Activated CD4-positive, alpha-beta T cell treated with anti-CD3 and anti-CD28 coated beads, Interleukin-2, Interleukin-4, amounts not matched to agents 100 ng/mL and 50 ng/mL, durations not matched to agents 16 hours and 8 hours (primary cell): ENCODE measurements at regions not wholly inside any gene's neighbourhood (a gene's known extent, or its start where the extent isn't known, plus 50 kb on each side); places are given as distances from the start of the nearest gene placed in this dataset.

Source experiments
- DNase-seq: peaks from one replicate; pipeline ENCODE4 v3.0.0-alpha.2; 2020; ENCODE audit warnings: low spot score

GRCh38 chr3:65112751-65113300 is 425.0 kb upstream of the ADAMTS9 start:
- no peak for DNase-seq

GRCh38 chr3:65110661-65111060 is 422.9 kb upstream of the ADAMTS9 start:
- no peak for DNase-seq

GRCh38 chr3:65109966-65110500 is 422.2 kb upstream of the ADAMTS9 start:
- DNase-seq, result no peak

GRCh38 chr3:65107174-65107573 is 419.4 kb upstream of the ADAMTS9 start:
- no peak for DNase-seq

GRCh38 chr3:65101450-65101849 is 413.6 kb upstream of the ADAMTS9 start:
- DNase-seq, result no peak

- DNase-seq, result no peak
Measured at GRCh38 chr3:65098400-65098799, 410.6 kb upstream of the ADAMTS9 start.

- DNase-seq, result no peak
Measured at GRCh38 chr3:65096110-65096745, 408.4 kb upstream of the ADAMTS9 start.

- DNase-seq, result no peak
Measured at GRCh38 chr3:65094723-65095122, 406.9 kb upstream of the ADAMTS9 start.

- DNase-seq, result no peak
Measured at GRCh38 chr3:65093641-65094040, 405.8 kb upstream of the ADAMTS9 start.

- no peak for DNase-seq
Measured at GRCh38 chr3:65091565-65091964, 403.8 kb upstream of the ADAMTS9 start.

- no peak for DNase-seq
Measured at GRCh38 chr3:65083240-65083639, 395.4 kb upstream of the ADAMTS9 start.

GRCh38 chr3:65081536-65081935 is 393.7 kb upstream of the ADAMTS9 start:
- DNase-seq, result no peak

GRCh38 chr3:65080432-65080831 is 392.6 kb upstream of the ADAMTS9 start:
- DNase-seq, result no peak

- DNase-seq, result no peak
Measured at GRCh38 chr3:65079560-65079959, 391.8 kb upstream of the ADAMTS9 start.

- DNase-seq, result no peak
Measured at GRCh38 chr3:65078748-65079147, 390.9 kb upstream of the ADAMTS9 start.

- DNase-seq, result no peak
Measured at GRCh38 chr3:65077124-65077523, 389.3 kb upstream of the ADAMTS9 start.

GRCh38 chr3:65070968-65071367 is 383.2 kb upstream of the ADAMTS9 start:
- no peak for DNase-seq

- DNase-seq, result no peak
Measured at GRCh38 chr3:65060904-65061303, 373.1 kb upstream of the ADAMTS9 start.

- DNase-seq, result no peak
Measured at GRCh38 chr3:65052101-65052500, 364.3 kb upstream of the ADAMTS9 start.

GRCh38 chr3:65048151-65048550 is 360.4 kb upstream of the ADAMTS9 start:
- DNase-seq, result no peak

- no peak for DNase-seq
Measured at GRCh38 chr3:65045138-65045537, 357.3 kb upstream of the ADAMTS9 start.

- no peak for DNase-seq
Measured at GRCh38 chr3:65044401-65044800, 356.6 kb upstream of the ADAMTS9 start.

- DNase-seq, result no peak
Measured at GRCh38 chr3:65042675-65043074, 354.9 kb upstream of the ADAMTS9 start.

GRCh38 chr3:65039754-65040210 is 352.0 kb upstream of the ADAMTS9 start:
- DNase-seq, result no peak
